Middle frontal gyrus (tissue), 1 donor: ENCODE measurements at regions not wholly inside any gene's neighbourhood (a gene's known extent, or its start where the extent isn't known, plus 50 kb on each side); places are given as distances from the start of the nearest gene placed in this dataset.

Experiments
- DNase-seq: peaks from one replicate; pipeline ENCODE4 v3.0.0-alpha.2; 2015; ENCODE audit warnings: low spot score; ENCODE audit errors: extremely low spot score

- DNase-seq: no peak
Observed at GRCh38 chr2:176537932-176538331, 268.7 kb downstream of the MTX2 start.

GRCh38 chr2:176540995-176541394, 271.8 kb downstream of the MTX2 start:
- no peak for DNase-seq

- DNase-seq: no peak
Observed at GRCh38 chr2:176542476-176542875, 273.2 kb downstream of the MTX2 start.

- DNase-seq: no peak
Observed at GRCh38 chr2:176544557-176544956, 275.3 kb downstream of the MTX2 start.

GRCh38 chr2:176544991-176545956, 276.0 kb downstream of the MTX2 start:
- no peak for DNase-seq

GRCh38 chr2:176546550-176546949, 277.3 kb downstream of the MTX2 start:
- DNase-seq: no peak

GRCh38 chr2:176552501-176553135, 283.4 kb downstream of the MTX2 start:
- DNase-seq: no peak

GRCh38 chr2:176553685-176554100, 284.5 kb downstream of the MTX2 start:
- no peak for DNase-seq

GRCh38 chr2:176554101-176555048, 285.1 kb downstream of the MTX2 start:
- no peak for DNase-seq

- no peak for DNase-seq
Observed at GRCh38 chr2:176555112-176555511, 285.9 kb downstream of the MTX2 start.

GRCh38 chr2:176555781-176556180, 286.5 kb downstream of the MTX2 start:
- no peak for DNase-seq

- no peak for DNase-seq
Observed at GRCh38 chr2:176556373-176556772, 287.1 kb downstream of the MTX2 start.

GRCh38 chr2:176557821-176558220, 288.6 kb downstream of the MTX2 start:
- no peak for DNase-seq

GRCh38 chr2:176558574-176559140, 289.4 kb downstream of the MTX2 start:
- DNase-seq: no peak

- DNase-seq: no peak
Observed at GRCh38 chr2:176560296-176560695, 291.1 kb downstream of the MTX2 start.

GRCh38 chr2:176561706-176562105, 292.5 kb downstream of the MTX2 start:
- DNase-seq: no peak

GRCh38 chr2:176562359-176563078, 293.3 kb downstream of the MTX2 start:
- no peak for DNase-seq

GRCh38 chr2:176565641-176566323, 296.5 kb downstream of the MTX2 start:
- DNase-seq: no peak

GRCh38 chr2:176566496-176566895, 297.3 kb downstream of the MTX2 start:
- no peak for DNase-seq

- no peak for DNase-seq
Observed at GRCh38 chr2:176566961-176567360, 297.7 kb downstream of the MTX2 start.
